ENCODE measurements at regions not wholly inside any gene's neighbourhood (a gene's known extent, or its start where the extent isn't known, plus 50 kb on each side); places are given as distances from the start of the nearest gene placed in this dataset.
"Not testable (repeated sequence)": the region's sequence is repeated elsewhere in the genome, so short reads cannot be mapped to it uniquely, and the experiment has no call there.

GRCh38 chr4:116536024-116536423 is 549.4 kb downstream of the TRAM1L1 start:
- FAIRE-seq = not testable (repeated sequence)

- no peak for FAIRE-seq
Measured at GRCh38 chr4:116531870-116532269, 553.5 kb downstream of the TRAM1L1 start.

- FAIRE-seq = no peak
Measured at GRCh38 chr4:116531026-116531425, 554.4 kb downstream of the TRAM1L1 start.

GRCh38 chr4:116530048-116530447 is 555.3 kb downstream of the TRAM1L1 start:
- FAIRE-seq = no peak

- FAIRE-seq = no peak
Measured at GRCh38 chr4:116529129-116529528, 556.2 kb downstream of the TRAM1L1 start.

- no peak for FAIRE-seq
Measured at GRCh38 chr4:116522922-116523321, 562.5 kb downstream of the TRAM1L1 start.

- FAIRE-seq = no peak
Measured at GRCh38 chr4:116520886-116521285, 564.5 kb downstream of the TRAM1L1 start.

- FAIRE-seq = no peak
Measured at GRCh38 chr4:116516711-116517110, 568.7 kb downstream of the TRAM1L1 start.

- no peak for FAIRE-seq
Measured at GRCh38 chr4:116515959-116516358, 569.4 kb downstream of the TRAM1L1 start.

GRCh38 chr4:116512552-116512951 is 572.8 kb downstream of the TRAM1L1 start:
- no peak for FAIRE-seq

- FAIRE-seq = no peak
Measured at GRCh38 chr4:116501954-116502353, 583.4 kb downstream of the TRAM1L1 start.

GRCh38 chr4:116500225-116500624 is 585.2 kb downstream of the TRAM1L1 start:
- FAIRE-seq = no peak

GRCh38 chr4:116489739-116490138 is 595.6 kb downstream of the TRAM1L1 start:
- no peak for FAIRE-seq

- no peak for FAIRE-seq
Measured at GRCh38 chr4:116486401-116486800, 599.0 kb downstream of the TRAM1L1 start.

GRCh38 chr4:116480546-116480945 is 604.8 kb downstream of the TRAM1L1 start:
- no peak for FAIRE-seq

GRCh38 chr4:116478343-116478742 is 607.0 kb downstream of the TRAM1L1 start:
- no peak for FAIRE-seq

GRCh38 chr4:116469582-116469981 is 615.8 kb downstream of the TRAM1L1 start:
- no peak for FAIRE-seq

- FAIRE-seq = no peak
Measured at GRCh38 chr4:116453127-116453526, 632.2 kb downstream of the TRAM1L1 start.

GRCh38 chr4:116449764-116450163 is 635.6 kb downstream of the TRAM1L1 start:
- no peak for FAIRE-seq

- no peak for FAIRE-seq
Measured at GRCh38 chr4:116444117-116444516, 641.3 kb downstream of the TRAM1L1 start.

GRCh38 chr4:116438981-116439729 is 646.2 kb downstream of the TRAM1L1 start:
- no peak for FAIRE-seq

- no peak for FAIRE-seq
Measured at GRCh38 chr4:116438417-116438816, 647.0 kb downstream of the TRAM1L1 start.

- FAIRE-seq = no peak
Measured at GRCh38 chr4:116427666-116428065, 657.7 kb downstream of the TRAM1L1 start.

- FAIRE-seq = no peak
Measured at GRCh38 chr4:116413222-116413621, 672.2 kb downstream of the TRAM1L1 start.

GRCh38 chr4:116401293-116401692 is 684.1 kb downstream of the TRAM1L1 start:
- FAIRE-seq = no peak
